Amniotic epithelial cell (primary cell): ENCODE measurements at regions not wholly inside any gene's neighbourhood (a gene's known extent, or its start where the extent isn't known, plus 50 kb on each side); places are given as distances from the start of the nearest gene placed in this dataset.

ENCODE experiments used
- DNase-seq: peaks from one replicate; pipeline ENCODE4 v3.0.0-alpha.2; 2010; ENCODE audit warnings: low read depth

- no peak for DNase-seq
These were observed 93.4 kb downstream of the ABHD5 start for GRCh38 chr3:43783987-43784639.

DNA sequence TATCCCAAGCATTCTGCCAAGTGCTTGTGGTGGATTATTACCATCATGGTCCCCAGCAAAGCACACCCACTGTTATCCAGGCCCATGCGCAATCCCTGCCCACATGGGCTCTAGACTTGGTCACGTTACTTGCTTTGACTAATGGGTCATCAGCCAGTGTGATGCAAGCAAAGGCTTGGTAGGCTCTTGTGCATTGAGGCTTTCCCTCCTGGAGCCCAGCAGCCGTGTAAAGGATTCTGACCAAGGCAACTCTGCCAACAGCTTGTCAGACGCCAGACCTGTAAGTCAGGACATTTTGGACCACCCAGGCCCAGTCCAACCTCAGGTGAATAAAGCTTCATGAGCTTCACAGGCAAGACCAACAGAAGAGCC lies 93.9 kb downstream of the ABHD5 start:
- no peak for DNase-seq

- DNase-seq = no peak
These were observed 94.8 kb downstream of the ABHD5 start for GRCh38 chr3:43785551-43785950.

- no peak for DNase-seq
These were observed 95.4 kb downstream of the ABHD5 start for GRCh38 chr3:43786102-43786501.

DNA sequence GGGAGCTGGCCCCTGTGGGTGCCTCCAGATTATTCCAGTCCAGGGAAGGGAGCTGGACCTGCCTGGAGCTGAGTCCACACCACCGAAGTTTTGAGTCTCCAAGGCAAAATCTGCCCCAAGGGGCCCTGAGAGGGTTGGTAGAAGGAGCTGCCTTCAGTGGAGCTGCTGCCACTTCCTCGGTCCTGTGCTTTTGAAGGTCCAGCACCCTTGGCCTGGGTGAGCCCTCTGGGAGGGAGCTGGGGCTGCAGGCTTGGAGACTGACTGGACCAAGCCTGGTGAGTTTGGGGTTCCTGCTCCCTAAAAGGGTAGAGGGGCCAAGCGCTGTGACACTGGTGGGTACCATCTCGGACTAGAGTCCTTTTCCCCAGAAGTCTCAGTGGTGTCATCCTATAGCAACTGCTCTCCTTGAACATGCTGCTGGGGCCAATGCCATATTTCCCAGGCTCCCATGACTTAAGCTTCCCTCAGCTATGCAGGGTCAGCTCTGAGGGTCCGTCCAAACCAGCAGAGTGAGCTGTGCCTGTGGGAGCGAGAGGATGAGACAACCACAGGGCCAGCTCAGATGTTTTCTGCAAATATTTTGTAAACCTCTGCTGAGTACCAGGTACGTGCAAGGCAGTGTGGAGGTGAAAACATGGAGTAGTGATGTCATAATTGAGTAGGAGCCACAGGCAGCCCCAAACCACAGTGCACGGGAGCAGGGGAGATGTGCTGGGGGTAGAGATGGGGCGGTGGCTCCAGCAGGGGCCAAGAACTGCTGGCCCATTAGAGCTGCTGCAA lies 96.0 kb downstream of the ABHD5 start:
- no peak for DNase-seq

DNA sequence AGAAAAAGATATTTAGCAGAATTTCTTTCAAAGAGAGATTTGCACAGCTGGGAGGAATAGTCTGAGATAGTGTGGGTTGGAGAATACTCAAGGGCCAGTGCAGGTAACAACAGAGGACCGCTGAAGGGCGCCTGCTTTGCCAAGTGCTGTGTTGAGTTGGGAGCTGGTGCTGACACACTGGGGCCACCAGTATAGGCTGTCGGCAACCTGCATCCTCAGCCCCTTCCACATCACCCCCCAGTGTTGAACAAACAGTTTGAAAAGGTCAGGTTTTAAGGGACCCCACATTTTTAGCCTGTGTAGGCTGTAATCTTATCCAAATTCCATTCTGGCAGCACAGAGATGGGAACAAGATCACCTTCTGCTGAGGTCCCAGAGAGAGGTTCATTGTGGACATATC lies 96.6 kb downstream of the ABHD5 start:
- DNase-seq = no peak

- no peak for DNase-seq
These were observed 98.3 kb downstream of the ABHD5 start for GRCh38 chr3:43789028-43789427.

GRCh38 chr3:43790060-43790459 lies 99.3 kb downstream of the ABHD5 start:
- DNase-seq = no peak

- DNase-seq = no peak
These were observed 99.7 kb downstream of the ABHD5 start for GRCh38 chr3:43790476-43790875.

GRCh38 chr3:43791246-43791645 lies 100.5 kb downstream of the ABHD5 start:
- no peak for DNase-seq

- no peak for DNase-seq
These were observed 102.2 kb downstream of the ABHD5 start for GRCh38 chr3:43792904-43793303.

DNA sequence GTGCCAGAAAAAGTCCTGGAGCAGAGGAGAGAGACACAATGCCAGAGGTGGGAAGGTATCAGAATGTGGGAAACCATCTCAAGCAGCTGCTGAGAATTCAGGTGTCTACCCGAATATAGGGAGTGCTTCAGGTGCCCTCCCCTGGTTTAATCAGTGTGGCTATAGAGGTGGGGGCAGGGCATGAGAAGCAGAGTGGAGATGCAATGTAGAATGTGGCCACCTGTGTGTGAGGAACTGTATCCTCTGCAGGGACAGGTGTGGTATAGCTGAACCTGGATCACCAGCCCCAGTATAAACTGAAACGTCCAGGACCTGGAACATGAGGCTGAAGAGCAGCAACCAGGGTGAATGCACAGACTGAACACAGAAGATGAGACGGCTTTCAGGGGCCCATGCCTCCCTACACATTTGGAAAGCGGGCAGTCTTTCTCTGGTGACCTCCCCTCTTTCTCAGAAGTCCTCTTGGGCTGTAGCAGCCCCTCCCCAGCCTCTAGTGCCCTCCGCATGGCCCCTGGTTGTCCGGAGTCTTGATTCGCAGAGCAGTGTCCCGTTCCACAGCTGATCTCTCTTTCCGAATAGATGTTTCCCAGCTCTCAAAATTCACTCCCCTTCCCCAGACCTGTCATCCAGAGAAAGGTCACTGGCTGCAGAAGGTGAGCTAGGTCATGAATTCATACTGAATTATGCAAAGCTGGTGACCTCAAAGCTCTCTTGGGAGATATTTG lies 103.1 kb downstream of the ABHD5 start:
- no peak for DNase-seq

GRCh38 chr3:43794776-43795175 lies 104.0 kb downstream of the ABHD5 start:
- DNase-seq = peak; percentile 61

DNA sequence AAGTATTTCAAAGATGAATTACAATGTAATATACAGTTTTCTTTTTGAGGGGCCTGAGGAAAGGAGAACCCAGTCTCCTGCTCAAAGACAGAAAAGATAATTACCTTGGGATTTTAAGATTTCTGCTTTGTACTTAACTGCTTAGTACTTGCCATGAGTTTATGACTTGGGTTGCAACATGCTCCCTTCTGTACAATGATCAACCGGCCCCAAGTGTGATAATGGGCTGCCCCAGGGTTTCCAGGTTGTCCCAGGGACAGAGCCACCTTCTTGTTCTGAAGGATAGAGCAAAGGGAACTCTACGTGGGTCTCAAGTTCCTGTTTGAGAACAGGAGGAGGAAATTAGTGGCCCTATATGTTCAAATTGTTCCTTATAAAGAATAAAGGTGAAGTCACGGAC lies 104.8 kb downstream of the ABHD5 start:
- DNase-seq = no peak

- DNase-seq = no peak
These were observed 105.4 kb downstream of the ABHD5 start for GRCh38 chr3:43796041-43796596.

GRCh38 chr3:43797794-43798193 lies 107.1 kb downstream of the ABHD5 start:
- no peak for DNase-seq

DNA sequence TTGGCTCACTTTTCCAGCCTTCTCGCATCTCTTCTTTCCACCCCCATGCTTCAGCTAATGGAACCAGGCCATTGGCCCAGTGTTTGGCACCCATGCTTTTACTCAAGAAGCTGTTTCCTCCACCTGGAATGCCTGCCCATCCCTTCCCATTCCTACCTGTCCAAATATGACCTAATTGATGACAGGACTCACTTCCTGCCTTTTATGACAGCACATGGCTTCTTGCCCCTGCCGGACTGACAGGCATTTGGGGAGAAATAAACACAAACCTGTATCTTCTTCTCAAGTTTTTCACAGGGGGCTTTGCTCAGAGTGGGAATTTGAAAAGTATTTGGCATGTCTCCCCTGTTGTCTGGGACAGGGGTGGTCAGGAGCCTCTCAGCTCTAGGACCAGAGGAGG lies 120.1 kb downstream of the ABHD5 start:
- no peak for DNase-seq

GRCh38 chr3:43814461-43814860 lies 123.7 kb downstream of the ABHD5 start:
- no peak for DNase-seq

DNA sequence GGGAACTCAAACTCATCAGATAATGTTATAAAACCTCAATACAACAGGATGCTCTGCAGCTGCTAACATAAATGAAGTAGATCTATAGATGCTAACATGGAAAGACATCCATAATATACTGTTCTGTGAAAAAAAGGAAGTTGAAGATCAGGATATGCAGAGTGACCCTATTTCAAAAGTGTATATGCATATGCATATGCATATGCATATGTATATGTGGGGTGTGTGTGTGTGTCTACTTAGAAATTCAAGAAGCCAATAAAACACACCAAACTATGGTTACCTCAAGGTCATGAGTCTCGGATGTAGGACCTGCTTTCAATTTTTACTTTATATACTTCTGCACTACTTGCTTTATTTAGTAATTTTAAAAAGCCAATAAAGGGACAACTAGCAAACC lies 125.6 kb downstream of the ABHD5 start:
- DNase-seq = no peak

DNA sequence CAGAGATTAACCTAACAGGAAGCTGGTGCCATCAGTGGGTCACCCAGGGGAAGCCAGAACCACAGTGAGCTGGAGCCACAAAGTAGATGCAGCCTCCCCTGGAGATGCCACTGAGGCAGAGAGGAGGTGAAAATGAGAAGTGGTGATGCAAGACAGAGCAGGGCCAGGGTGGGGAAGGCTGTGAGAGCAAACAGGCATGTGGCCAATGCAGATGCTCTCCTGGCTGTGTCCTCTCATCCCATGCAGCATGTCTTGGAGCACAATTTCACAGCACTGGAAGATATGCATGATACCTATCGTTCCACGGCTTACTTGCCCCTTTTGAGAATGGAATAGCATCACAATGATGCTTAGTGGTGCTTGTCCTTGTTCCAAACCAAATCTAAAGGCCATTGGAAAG lies 126.3 kb downstream of the ABHD5 start:
- DNase-seq = no peak

DNA sequence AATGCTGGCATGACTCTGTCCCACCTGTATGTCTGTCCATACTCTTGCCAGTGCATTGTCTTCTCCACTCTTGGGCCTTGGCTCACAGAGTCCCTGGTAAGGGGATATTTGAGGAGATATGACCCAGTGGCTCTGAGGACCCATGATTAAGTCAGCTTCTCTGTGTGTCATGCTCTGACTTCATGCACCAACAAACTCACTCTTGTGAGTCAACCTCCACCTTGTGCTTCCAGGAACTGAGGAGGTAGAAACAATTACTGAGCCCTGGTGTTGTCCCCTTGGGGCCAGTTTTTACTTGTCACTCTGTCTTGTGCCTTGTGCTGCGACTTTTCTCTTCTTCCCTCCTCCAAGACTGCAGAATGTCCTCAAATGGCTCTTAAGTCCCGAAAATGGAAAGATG lies 127.1 kb downstream of the ABHD5 start:
- no peak for DNase-seq

- DNase-seq = no peak
These were observed 127.5 kb downstream of the ABHD5 start for GRCh38 chr3:43818229-43818628.
